IMR-90 (cell line): ENCODE measurements at regions not wholly inside any gene's neighbourhood (a gene's known extent, or its start where the extent isn't known, plus 50 kb on each side); places are given as distances from the start of the nearest gene placed in this dataset.

Experiments used
- ATAC-seq: fragments of 200-7000 bp; cut with Tn5 transposase; 2 replicates; pipeline ENCODE4 v1.9.1; 2020; ENCODE audit warnings: low read depth, mild to moderate bottlenecking, moderate library complexity
- BruUV-seq: library from RNA; stranded (reverse); fragments of 400-500 nt; replicated peaks from 2 replicates; lab custom pipeline; 2021; lab: Mats Ljungman, UMichigan
- CTCF ChIA-PET: fragments of 300-600 bp; formaldehyde crosslinking; extraction: SDS; loops from one replicate; lab custom pipeline; 2021; ENCODE audit warnings: antibody characterized with exemption; lab: Yijun Ruan, JAX
- POLR2A ChIA-PET: fragments of 300-600 bp; sonication (Branson Sonifier 250); formaldehyde crosslinking; loops from one replicate; lab custom pipeline; 2022; ENCODE audit warnings: antibody characterized with exemption; ENCODE audit not compliant: unreplicated experiment; lab: Charles Lee
- DNase-seq: peaks from one replicate; pipeline ENCODE4 v3.0.0; 2013
- H2AFZ ChIP-seq: replicated peaks from 2 replicates; pipeline ENCODE3; 2013; ENCODE audit warnings: low read length, mild to moderate bottlenecking; ENCODE audit not compliant: poor library complexity
- H2AK5ac ChIP-seq: 2 replicates; pipeline ENCODE4 v1.6.1; 2013; ENCODE audit warnings: low read depth, low read length, inconsistent platforms
- H2AK9ac ChIP-seq: replicated peaks from 2 replicates; pipeline ENCODE3; 2013; ENCODE audit warnings: mild to moderate bottlenecking, low read depth, low read length, moderate library complexity; ENCODE audit not compliant: poor library complexity
- H2BK120ac ChIP-seq: 2 replicates; pipeline ENCODE4 v1.6.1; 2013; ENCODE audit warnings: low read depth, low read length, inconsistent platforms
- H2BK15ac ChIP-seq: 3 replicates; pipeline ENCODE4 v1.6.1; 2013; ENCODE audit warnings: low read depth, low read length, inconsistent platforms
- H2BK20ac ChIP-seq: 2 replicates; pipeline ENCODE4 v1.6.1; 2013; ENCODE audit warnings: low read depth, mild to moderate bottlenecking, inconsistent platforms, low read length, moderate library complexity
- H2BK5ac ChIP-seq: 2 replicates; pipeline ENCODE4 v1.6.1; 2013; ENCODE audit warnings: mild to moderate bottlenecking, low read depth, low read length, inconsistent platforms; ENCODE audit not compliant: poor library complexity, severe bottlenecking
- H3K14ac ChIP-seq: replicated peaks from 2 replicates; pipeline ENCODE4 v1.6.1; 2013; ENCODE audit warnings: low read depth, low read length, inconsistent platforms
- H3K18ac ChIP-seq: 2 replicates; pipeline ENCODE4 v1.6.1; 2013; ENCODE audit warnings: low read depth, low read length, control low read depth
- H3K23ac ChIP-seq: 2 replicates; pipeline ENCODE4 v1.6.1; 2013; ENCODE audit warnings: low read depth, low read length, inconsistent platforms
- H3K27ac ChIP-seq: 2 replicates; pipeline ENCODE4 v1.5.1; 2013; ENCODE audit warnings: mild to moderate bottlenecking, control low read depth, low read length; ENCODE audit not compliant: insufficient read depth
- H3K27me3 ChIP-seq: 2 replicates; pipeline ENCODE4 v1.6.1; 2013; ENCODE audit warnings: low read length; ENCODE audit not compliant: control insufficient read depth, insufficient read depth
- H3K36me3 ChIP-seq: 2 replicates; pipeline ENCODE4 v1.6.1; 2013; ENCODE audit warnings: low read length, mixed read lengths; ENCODE audit not compliant: control insufficient read depth, insufficient read depth
- H3K4ac ChIP-seq: 2 replicates; pipeline ENCODE4 v1.6.1; 2013; ENCODE audit warnings: low read depth, low read length, inconsistent platforms
- H3K4me1 ChIP-seq: 2 replicates; pipeline ENCODE4 v1.6.1; 2013; ENCODE audit warnings: low read length, mixed read lengths; ENCODE audit not compliant: control insufficient read depth, insufficient read depth
- H3K4me2 ChIP-seq: 2 replicates; pipeline ENCODE4 v1.6.1; 2013; ENCODE audit warnings: low read depth, mild to moderate bottlenecking, control low read depth, low read length, moderate library complexity
- H3K4me3 ChIP-seq: 2 replicates; pipeline ENCODE4 v1.5.1; 2013; ENCODE audit warnings: low read depth, mild to moderate bottlenecking, control low read depth, low read length, moderate library complexity; ENCODE audit not compliant: insufficient read depth
- H3K56ac ChIP-seq: 2 replicates; pipeline ENCODE4 v1.6.1; 2013; ENCODE audit warnings: low read length, inconsistent platforms; ENCODE audit not compliant: insufficient read depth; ENCODE audit errors: extremely low read depth
- H3K79me1 ChIP-seq, 2 experiments: 2 replicates each; pipeline ENCODE4 v1.6.1; 2013; ENCODE audit warnings: low read length in 2 of 2, inconsistent platforms in 1 of 2, low read depth in 1 of 2
- H3K9ac ChIP-seq: 2 replicates; pipeline ENCODE4 v1.6.1; 2013; ENCODE audit warnings: low read depth, low read length, control low read depth
- H3K9me1 ChIP-seq: 2 replicates; pipeline ENCODE4 v1.6.1; 2013; ENCODE audit warnings: low read length, inconsistent platforms; ENCODE audit not compliant: insufficient read depth
- H3K9me3 ChIP-seq: 2 replicates; pipeline ENCODE4 v1.6.1; 2013; ENCODE audit warnings: low read length; ENCODE audit not compliant: control insufficient read depth, insufficient read depth
- H4K20me1 ChIP-seq: 2 replicates; pipeline ENCODE4 v1.6.1; 2013; ENCODE audit warnings: low read length, inconsistent platforms; ENCODE audit not compliant: insufficient read depth
- H4K5ac ChIP-seq: 2 replicates; pipeline ENCODE4 v1.6.1; 2013; ENCODE audit warnings: mild to moderate bottlenecking, low read depth, low read length, control low read depth
- H4K8ac ChIP-seq, 2 experiments: 2 replicates each; pipeline ENCODE4 v1.6.1; 2013; ENCODE audit warnings: low read depth in 2 of 2, low read length in 2 of 2, control low read depth in 1 of 2, inconsistent platforms in 1 of 2
- H4K91ac ChIP-seq: 2 replicates; pipeline ENCODE4 v1.6.1; 2013; ENCODE audit warnings: low read depth, low read length, inconsistent platforms; ENCODE audit not compliant: insufficient read depth
- BHLHE40 ChIP-seq: fragments of 150-350 bp; IDR thresholded peaks from 2 replicates; pipeline ENCODE4 v1.6.1; 2016; ENCODE audit warnings: mild to moderate bottlenecking, low read depth, low read length
- CEBPB ChIP-seq: IDR thresholded peaks from 2 replicates; pipeline ENCODE4 v1.6.1; 2012; ENCODE audit warnings: low read depth, low read length, improper control_type of control experiment
- CHD1 ChIP-seq: IDR thresholded peaks from 2 replicates; pipeline ENCODE4 v1.6.1; 2012; ENCODE audit warnings: low read depth, low read length, improper control_type of control experiment
- ELK1 ChIP-seq: fragments of 150-350 bp; IDR thresholded peaks from 2 replicates; pipeline ENCODE4 v1.6.1; 2016; ENCODE audit warnings: low read depth, mild to moderate bottlenecking, low read length, moderate library complexity, borderline replicate concordance
- FOS ChIP-seq: fragments of 150-350 bp; IDR thresholded peaks from 2 replicates; pipeline ENCODE4 v1.6.1; 2016; ENCODE audit warnings: low read depth, low read length
- MAFK ChIP-seq: IDR thresholded peaks from 2 replicates; pipeline ENCODE4 v1.6.1; 2012; ENCODE audit warnings: low read depth, low read length, improper control_type of control experiment
- MAZ ChIP-seq: IDR thresholded peaks from 2 replicates; pipeline ENCODE4 v1.6.1; 2012; ENCODE audit warnings: low read depth, mild to moderate bottlenecking, low read length, improper control_type of control experiment, moderate library complexity, borderline replicate concordance
- MXI1 ChIP-seq: IDR thresholded peaks from 2 replicates; pipeline ENCODE4 v1.6.1; 2012; ENCODE audit warnings: low read depth, mild to moderate bottlenecking, low read length, moderate library complexity, borderline replicate concordance
- NFE2L2 ChIP-seq: fragments of 150-350 bp; IDR thresholded peaks from 2 replicates; pipeline ENCODE4 v1.6.1; 2016; ENCODE audit warnings: low read depth, mild to moderate bottlenecking, low read length
- POLR2A ChIP-seq: IDR thresholded peaks from 2 replicates; pipeline ENCODE4 v1.6.1; 2012; ENCODE audit warnings: mild to moderate bottlenecking, low read depth, low read length
- RAD21 ChIP-seq: IDR thresholded peaks from 2 replicates; pipeline ENCODE4 v1.6.1; 2012; ENCODE audit warnings: low read length, improper control_type of control experiment
- RCOR1 ChIP-seq: IDR thresholded peaks from 2 replicates; pipeline ENCODE4 v1.6.1; 2012; ENCODE audit warnings: mild to moderate bottlenecking, low read length, improper control_type of control experiment; ENCODE audit not compliant: insufficient replicate concordance
- RFX5 ChIP-seq: IDR thresholded peaks from 2 replicates; pipeline ENCODE4 v1.8.0; 2012; ENCODE audit warnings: low read depth, mild to moderate bottlenecking, low read length, moderate library complexity
- SMC3 ChIP-seq: fragments of 150-350 bp; IDR thresholded peaks from 2 replicates; pipeline ENCODE4 v1.6.1; 2016; ENCODE audit warnings: low read depth, mild to moderate bottlenecking, antibody characterized with exemption, low read length, moderate library complexity
- WGBS, 2 experiments: methylation state at CpG; one replicate each; pipeline versions ENCODE4 v1.1.5 to v1.1.7; 2013; ENCODE audit warnings: missing lambda C conversion rate in 2 of 2; ENCODE audit not compliant: insufficient read length in 1 of 2; ENCODE audit errors: extremely low coverage in 2 of 2; 5-methylcytosine and 5-hydroxymethylcytosine counted together
- dilution Hi-C: fragments of 300-500 bp; cut with HindIII; formaldehyde crosslinking; loops from one replicate; pipeline ENCODE4 v1.14.3; 2018; ENCODE audit warnings: low sequenced_read_pairs; ENCODE audit not compliant: unreplicated experiment
- in situ Hi-C: fragments of 300-500 bp; cut with MboI; formaldehyde crosslinking; loops from 3 replicates; pipeline ENCODE4 v1.14.3; 2019; ENCODE audit warnings: low sequenced_read_pairs, inconsistent platforms, mixed read lengths
- intact Hi-C: fragments of 100-400 bp; cut with micrococcal nuclease; formaldehyde crosslinking; loops from 2 replicates; pipeline ENCODE4 v1.10.0; 2022
- TF ChIP-seq, protein P1 (sequence below): fragments of 150-350 bp; IDR thresholded peaks from 2 replicates; pipeline ENCODE4 v1.6.1; 2017; ENCODE audit warnings: mild to moderate bottlenecking, antibody characterized with exemption, low read length, low read depth
- TF ChIP-seq, protein P2 (sequence below): conservative IDR thresholded peaks from 2 replicates; pipeline ENCODE4 v1.5.1; 2012; ENCODE audit warnings: mild to moderate bottlenecking, low read depth, low read length, improper control_type of control experiment

DNA sequence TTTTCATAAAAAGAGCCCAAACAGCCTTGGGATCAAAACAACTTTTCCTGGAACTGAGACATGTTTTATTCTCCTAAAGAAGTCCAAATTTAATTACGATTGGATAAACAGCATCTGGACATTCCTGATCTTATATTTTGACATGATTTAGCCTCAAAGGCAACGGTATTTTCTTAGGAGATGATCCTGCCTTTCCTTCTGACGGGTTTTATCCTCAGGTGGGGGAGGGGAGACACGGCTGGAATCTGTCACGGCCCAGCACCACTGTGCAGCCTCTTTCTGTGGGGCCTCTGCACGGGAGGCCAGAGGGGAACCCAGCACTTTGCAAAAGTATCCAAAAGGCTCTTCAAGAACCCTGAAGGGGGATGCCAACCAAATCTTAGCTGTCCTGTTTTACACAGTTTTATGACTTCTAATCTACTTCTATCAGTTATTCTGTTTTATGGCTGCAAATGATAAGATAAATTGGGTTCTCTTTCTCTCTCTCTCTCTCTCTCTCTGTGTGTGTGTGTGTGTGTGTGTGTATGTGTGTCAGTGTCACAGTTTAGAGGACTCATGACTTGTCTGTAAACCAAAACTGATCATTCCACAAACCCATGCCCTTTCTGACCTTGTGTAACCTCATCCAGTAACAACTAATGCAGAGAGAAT, 321.1 kb upstream of the NPVF start:
- Histone ChIP-seq H2BK120ac (no peak overlapping the region), H4K20me1 (no peaks in the 10 kb centered on the region), H3K27me3 (no peaks in the 10 kb centered on the region), H3K4me1 (no peaks in the 10 kb centered on the region), H4K8ac (no peak overlapping the region), H2BK20ac (no peak overlapping the region), H2AK9ac (no peak overlapping the region), H2AFZ (no peak overlapping the region), H3K27ac (no peak overlapping the region), H3K4me3 (no peak overlapping the region), H3K4ac (no peak overlapping the region), H4K91ac (no peak overlapping the region), H3K9ac (no peak overlapping the region), H2BK5ac (no peak overlapping the region), H3K56ac (no peak overlapping the region), H2AK5ac (no peak overlapping the region), H2BK15ac (no peak overlapping the region), H3K4me2 (no peak overlapping the region), H3K9me3 (no peaks in the 10 kb centered on the region), H3K23ac (no peak overlapping the region), H3K9me1 (no peaks in the 10 kb centered on the region), H4K5ac (no peak overlapping the region), H3K14ac (no peak overlapping the region), H3K79me1 (no peaks in the 10 kb centered on the region), H3K18ac (no peak overlapping the region), H3K36me3 (no peaks in the 10 kb centered on the region)
- TF ChIP-seq, protein P1, sequence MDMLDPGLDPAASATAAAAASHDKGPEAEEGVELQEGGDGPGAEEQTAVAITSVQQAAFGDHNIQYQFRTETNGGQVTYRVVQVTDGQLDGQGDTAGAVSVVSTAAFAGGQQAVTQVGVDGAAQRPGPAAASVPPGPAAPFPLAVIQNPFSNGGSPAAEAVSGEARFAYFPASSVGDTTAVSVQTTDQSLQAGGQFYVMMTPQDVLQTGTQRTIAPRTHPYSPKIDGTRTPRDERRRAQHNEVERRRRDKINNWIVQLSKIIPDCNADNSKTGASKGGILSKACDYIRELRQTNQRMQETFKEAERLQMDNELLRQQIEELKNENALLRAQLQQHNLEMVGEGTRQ: no peak
- no peak for TF ChIP-seq MXI1
- no peak for TF ChIP-seq FOS
- TF ChIP-seq CHD1: no peak
- TF ChIP-seq CEBPB: no peak
- no peak for TF ChIP-seq BHLHE40
- TF ChIP-seq MAFK: no peak
- no peak for TF ChIP-seq RFX5
- TF ChIP-seq RCOR1: no peak
- no peak for TF ChIP-seq NFE2L2
- TF ChIP-seq SMC3: no peak
- no peak for TF ChIP-seq ELK1
- no peak for TF ChIP-seq POLR2A
- no peak for TF ChIP-seq MAZ
- no peak for TF ChIP-seq RAD21
- TF ChIP-seq, protein P2, sequence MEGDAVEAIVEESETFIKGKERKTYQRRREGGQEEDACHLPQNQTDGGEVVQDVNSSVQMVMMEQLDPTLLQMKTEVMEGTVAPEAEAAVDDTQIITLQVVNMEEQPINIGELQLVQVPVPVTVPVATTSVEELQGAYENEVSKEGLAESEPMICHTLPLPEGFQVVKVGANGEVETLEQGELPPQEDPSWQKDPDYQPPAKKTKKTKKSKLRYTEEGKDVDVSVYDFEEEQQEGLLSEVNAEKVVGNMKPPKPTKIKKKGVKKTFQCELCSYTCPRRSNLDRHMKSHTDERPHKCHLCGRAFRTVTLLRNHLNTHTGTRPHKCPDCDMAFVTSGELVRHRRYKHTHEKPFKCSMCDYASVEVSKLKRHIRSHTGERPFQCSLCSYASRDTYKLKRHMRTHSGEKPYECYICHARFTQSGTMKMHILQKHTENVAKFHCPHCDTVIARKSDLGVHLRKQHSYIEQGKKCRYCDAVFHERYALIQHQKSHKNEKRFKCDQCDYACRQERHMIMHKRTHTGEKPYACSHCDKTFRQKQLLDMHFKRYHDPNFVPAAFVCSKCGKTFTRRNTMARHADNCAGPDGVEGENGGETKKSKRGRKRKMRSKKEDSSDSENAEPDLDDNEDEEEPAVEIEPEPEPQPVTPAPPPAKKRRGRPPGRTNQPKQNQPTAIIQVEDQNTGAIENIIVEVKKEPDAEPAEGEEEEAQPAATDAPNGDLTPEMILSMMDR: no peak
- ATAC-seq (no peak), DNase-seq (no peak)
- in situ Hi-C loops (no loop called here), intact Hi-C loops (no loop called here), dilution Hi-C loops (no loop called here)
- BruUV-seq: no TSS peak
- POLR2A ChIA-PET: no interaction called here
- CTCF ChIA-PET: no interaction called here
- WGBS, 2 experiments: no CpG with 5 or more reads among the region's 6 CpGs
